ENCODE measurements at regions not wholly inside any gene's neighbourhood (a gene's known extent, or its start where the extent isn't known, plus 50 kb on each side); places are given as distances from the start of the nearest gene placed in this dataset.
A peak's percentile ranks its signal among the peaks of the same experiment; 100 is the strongest.

DNA sequence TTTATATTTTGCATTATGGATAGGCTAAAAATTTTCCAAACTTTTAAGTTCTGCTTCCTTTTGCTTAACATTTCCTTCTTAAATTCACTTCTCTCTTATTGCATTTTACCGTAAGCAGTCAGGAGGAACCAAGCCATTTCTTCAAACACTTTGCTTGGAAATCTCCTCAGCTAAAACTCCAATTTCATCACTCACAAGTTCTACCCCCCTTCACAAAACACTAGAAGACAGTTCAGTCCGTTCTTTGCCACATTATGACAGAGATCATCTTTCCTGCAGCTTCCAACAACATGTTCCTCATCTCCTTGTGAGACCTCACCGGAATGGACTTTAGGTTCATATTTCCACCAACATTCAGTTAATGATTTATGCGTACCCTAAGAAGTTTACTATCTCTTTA lies 79.2 kb upstream of the LY86 start:
- intact Hi-C loops (cut with DNase I): no loop called here
- no peak for ATAC-seq
- DNase-seq (ENCODE audit: low spot score): no peak

DNA sequence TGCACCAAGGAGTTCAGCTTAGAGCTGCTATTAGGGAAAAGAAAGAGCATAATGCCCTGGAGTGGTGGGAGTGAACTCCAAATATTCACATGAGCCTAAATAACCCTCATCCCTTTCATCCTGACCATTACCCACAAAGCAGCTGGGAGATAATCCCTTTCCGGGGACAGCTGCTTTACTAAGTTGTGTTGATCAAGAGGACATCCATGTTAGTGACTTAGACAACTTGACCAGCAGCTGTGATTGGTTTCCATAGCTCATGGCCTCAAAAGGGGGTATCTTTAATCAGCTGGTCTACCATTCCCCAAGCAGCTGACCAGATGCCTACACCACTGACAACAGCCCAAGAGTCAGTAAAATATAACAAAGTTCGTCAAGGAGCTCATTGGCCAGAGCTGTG lies 75.8 kb upstream of the LY86 start:
- intact Hi-C loops (cut with DNase I): no loop called here
- ATAC-seq: no peak
- no peak for DNase-seq (ENCODE audit: low spot score)

DNA sequence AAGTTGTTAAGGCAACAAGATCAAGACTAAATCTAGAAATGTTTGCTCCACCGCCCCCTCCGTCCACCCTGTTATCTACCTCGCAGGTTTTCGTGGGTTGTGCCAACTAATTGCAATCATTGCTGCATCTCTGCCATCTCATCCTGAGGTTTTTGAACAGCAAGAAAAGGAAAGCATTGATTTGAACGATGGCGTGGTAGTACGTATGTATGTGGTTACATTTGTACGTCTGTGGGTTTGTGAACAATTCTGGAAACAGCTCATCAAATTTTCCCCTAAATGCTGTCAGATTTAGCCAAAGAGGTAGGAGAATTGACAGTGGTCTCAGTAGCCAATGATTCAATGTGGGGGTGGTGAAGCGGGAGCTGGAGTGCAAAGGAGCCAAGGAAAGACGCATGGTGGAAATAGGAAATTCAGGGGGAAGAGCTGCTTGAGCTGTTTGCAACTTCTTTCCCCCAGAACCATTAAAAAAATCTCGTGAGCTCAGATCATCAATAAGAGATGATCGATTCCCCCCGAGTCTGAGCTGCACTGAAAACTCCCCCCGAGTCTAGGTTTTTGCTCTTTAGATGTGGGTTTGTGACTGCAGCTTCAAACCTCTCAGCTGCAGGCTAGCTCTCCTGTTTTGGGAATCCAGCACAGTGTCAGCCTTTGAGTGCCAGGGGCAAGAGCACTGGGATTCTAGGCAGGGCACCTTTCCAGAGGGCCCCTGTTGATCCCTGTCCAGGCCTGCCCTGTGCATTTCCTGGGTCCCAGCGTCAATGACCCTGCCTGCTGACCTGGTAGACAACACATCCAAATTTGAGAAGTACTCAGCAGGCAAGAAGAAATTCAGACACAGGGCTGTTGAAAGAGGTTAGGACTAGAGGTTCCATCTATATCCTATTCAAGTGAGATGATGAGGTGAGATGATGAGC lies 72.6 kb upstream of the LY86 start:
- intact Hi-C loops (cut with DNase I): no loop called here
- DNase-seq (ENCODE audit: low spot score): no peak
- peak; percentile 31 for ATAC-seq

DNA sequence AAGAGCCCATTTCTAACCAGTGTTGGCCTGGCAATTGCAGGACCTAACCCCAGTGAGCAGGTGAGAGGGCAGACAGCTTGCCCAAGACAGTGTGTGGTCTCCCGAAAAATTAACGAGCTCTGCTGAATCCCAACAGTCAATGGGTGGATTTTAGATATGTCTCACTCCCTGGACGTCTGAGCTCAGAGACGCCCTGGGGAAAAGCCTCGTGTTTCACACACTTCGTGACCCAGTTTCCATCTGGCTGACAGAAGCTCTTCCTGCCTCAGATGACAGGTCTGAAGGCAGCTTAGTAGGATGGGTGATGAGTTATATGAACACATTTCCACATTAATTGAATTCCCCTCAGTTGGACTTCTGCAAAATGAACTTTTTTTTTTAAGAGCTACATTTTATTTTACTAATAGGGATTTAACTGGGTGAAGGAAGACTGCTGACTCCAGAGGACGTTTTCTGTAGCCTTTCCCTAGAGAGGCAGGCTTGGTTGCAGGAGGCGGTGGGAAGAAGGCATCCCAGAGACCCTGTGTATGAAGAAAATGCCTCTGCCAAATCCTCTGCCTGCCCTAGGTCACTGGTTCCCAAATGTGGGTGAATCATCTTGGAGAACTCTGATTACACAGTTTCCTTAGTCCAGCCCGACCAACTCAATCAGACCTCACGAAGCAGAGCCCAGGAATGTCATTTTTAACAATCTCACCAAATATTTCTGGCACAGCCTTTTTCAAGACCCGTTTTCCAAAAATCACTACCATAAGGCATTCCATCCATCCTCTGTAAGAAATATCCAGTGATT lies 71.7 kb upstream of the LY86 start:
- DNase-seq (ENCODE audit: low spot score) (no peak), ATAC-seq (peak; percentile 74)
- intact Hi-C loops (cut with DNase I): no loop called here

DNA sequence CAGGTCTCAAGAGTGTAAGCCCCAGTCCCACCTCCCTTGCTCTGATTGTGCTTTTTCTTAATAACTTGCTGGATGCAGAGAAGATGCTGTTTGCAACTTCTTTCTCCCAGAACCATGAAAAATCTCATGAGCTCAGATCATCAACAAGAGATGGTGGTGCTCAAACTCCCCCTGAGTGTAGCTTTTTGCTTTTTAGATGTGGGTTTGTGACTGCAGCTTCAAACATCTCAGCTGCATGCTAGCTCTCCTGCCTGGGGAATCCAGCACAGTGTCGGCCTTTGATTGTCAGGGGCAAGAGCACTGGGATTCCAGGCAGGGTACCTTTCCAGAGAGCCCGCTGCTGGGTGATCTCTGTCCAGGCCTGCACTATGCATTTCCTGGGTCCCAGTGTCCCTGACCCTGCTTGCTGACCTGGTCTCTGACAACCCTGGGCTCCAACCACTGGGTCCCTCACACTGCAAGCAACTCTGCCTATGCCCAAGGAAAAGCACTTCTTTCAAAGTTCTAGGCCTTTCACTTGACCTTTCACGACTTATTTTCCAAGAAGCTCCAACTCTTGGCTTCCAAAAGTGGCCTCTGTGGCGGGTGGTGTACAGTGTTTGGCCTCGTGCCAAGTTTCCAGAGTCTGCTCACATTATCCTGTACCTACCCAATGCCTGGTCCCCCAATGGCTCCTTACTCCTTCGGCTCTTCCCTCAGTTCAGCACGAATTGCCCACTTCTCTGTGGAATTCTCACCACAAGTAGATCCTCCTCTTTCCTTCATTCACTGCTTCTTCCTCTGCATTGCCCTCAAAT lies 69.7 kb upstream of the LY86 start:
- DNase-seq (ENCODE audit: low spot score): no peak
- intact Hi-C loops (cut with DNase I): no loop called here
- ATAC-seq: no peak

DNA sequence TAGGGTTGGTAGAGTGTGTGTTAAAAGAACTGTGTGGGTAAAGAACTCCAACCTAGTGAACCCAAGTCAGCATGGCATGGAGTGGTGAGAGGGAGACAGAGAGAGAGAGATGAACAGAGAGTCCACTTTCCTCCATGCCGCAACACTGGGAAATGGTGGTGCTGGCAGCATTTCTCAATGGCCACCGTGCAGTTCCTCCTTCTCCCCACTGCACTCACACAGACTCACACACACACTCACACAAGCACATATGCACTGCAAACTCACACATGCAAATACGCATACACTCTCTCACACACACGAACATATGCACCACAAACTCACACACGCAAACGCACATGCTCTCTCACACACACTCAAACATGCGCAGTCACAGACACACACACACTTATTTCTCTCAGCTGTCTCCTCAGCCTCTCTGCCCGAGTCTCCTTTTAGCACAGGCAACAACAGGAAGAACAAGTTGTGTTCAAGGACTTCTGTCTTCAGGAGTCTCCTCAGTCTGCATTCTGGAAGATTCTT lies 66.5 kb upstream of the LY86 start:
- no peak for DNase-seq (ENCODE audit: low spot score)
- no peak for ATAC-seq
- intact Hi-C loops (cut with DNase I): no loop called here

DNA sequence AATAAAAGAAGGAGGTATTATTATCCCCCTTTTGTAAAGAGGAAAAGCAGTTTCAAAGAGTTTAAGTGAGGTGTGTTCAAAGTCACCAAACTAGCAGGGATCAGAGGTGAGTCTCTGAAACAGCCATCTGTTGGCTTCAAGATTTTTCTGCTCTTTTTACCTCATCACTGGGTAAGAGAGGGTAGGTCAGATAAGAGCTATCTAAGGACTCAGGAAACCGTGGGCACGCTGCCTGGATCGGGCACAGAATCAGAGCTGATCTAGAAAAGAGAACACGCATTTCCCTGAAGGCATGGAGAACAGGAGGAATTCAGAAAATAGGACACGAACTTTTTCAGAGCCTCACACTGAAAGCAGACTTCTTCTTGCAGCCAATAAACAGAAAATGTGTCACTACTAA lies 65.8 kb upstream of the LY86 start:
- intact Hi-C loops (cut with DNase I): no loop called here
- ATAC-seq: no peak
- no peak for DNase-seq (ENCODE audit: low spot score)

DNA sequence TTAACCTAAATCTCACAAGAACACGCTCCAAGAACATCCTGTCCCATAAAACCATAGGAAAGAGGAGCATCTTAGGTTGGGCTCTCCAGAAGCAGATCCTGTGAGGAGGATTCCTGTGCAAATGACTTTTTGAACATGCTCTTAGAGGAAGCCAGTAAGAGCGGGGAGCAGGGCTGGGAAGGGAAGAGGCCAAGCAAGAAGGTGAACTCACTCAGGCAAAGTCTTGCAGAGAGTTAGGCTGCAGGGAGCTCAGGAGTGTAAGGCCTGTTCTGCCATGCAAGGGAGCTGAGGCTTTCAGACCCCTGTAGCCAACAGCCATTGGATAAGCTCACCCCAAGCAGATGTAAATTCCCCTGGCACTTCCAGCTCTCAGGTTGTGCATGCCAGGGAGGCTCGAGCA lies 63.6 kb upstream of the LY86 start:
- no peak for DNase-seq (ENCODE audit: low spot score)
- ATAC-seq: no peak
- intact Hi-C loops (cut with DNase I): no loop called here

DNA sequence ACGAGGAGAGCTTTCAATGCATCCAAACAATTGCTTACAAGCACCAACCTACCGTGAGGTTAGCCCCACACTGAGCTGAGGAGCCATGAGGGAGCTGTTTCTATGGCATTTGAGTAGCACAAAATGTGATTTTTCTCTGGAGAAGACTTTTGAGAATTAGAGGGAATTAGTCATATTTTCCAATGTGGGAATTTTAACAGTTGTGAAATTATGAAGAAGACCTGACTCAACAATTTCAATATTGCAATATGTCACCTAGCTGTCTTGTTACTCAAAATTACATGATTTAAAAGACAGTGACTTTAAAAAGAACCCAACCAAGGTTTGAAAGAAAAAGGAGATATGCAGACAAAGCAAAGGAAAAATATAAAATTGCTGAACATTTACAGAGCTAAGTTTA lies 62.6 kb upstream of the LY86 start:
- intact Hi-C loops (cut with DNase I): no loop called here
- DNase-seq (ENCODE audit: low spot score) (no peak), ATAC-seq (peak; percentile 62)

DNA sequence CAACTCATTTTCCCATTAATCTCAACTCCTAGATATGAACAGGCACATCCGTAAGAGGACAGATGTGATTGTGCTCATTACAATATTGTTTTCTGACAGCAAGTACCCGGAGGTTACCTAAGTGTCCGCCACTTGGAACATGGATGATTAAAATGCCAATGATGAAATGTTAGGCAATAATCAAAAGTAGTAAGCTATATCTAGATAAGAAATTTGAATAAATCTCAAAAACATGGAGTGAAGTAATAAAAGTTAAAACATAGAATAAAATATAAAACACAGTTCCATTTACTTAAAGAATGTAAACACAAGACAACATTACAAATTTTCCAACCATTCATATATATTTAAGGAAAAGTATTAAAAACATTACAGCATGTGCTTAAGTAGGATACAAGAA lies 59.2 kb upstream of the LY86 start:
- ATAC-seq (no peak), DNase-seq (ENCODE audit: low spot score) (no peak)
- intact Hi-C loops (cut with DNase I): no loop called here

DNA sequence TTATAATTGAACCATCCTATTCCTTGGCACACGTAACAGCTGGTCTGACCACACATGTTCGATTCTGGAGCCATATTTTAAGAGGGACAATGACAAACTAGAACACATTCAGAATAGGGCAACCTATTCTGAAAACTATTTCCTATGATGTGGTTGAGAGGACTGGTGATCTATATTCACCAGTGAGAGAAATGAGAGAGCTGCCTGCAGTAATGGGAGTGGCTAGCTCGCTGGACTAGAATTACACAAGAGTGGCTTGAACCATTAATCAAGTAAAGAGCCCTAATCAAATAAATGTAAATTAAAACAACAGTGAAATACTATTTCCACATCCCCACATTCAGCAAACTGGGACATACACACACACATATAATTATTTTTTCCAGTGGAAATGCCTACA lies 55.3 kb upstream of the LY86 start:
- intact Hi-C loops (cut with DNase I): loop anchor here (5.0 kb wide), 1 partner anchor 301 kb away; no protein-coding TSS in a partner anchor

DNA sequence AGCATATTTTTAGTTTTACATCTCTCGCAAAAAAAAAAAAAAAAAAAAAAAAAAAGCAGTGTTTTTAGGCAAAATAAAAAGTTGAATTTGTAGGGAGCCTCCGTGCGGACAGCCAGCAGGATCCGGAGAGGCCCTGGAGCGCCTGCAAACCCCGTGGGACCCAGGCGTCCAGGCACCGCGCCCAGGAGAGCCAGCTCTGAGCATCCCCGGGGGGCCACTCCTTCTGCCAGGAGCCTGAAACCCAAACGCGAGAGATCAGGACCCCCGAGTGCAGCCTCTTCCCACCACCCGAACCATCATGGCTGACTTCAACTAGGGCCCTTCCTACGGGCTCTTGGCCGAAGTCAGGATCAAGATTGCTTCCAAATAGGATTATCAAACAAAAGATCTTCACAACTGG lies 54.1 kb upstream of the LY86 start:
- DNase-seq (ENCODE audit: low spot score) (no peak), ATAC-seq (no peak)
- intact Hi-C loops (cut with DNase I): loop anchor here (5.0 kb wide), 1 partner anchor 302 kb away; no protein-coding TSS in a partner anchor

More for the DNA sequence above, 55.3 kb upstream of the LY86 start:
- ATAC-seq (no peak), DNase-seq (ENCODE audit: low spot score) (no peak)

DNA sequence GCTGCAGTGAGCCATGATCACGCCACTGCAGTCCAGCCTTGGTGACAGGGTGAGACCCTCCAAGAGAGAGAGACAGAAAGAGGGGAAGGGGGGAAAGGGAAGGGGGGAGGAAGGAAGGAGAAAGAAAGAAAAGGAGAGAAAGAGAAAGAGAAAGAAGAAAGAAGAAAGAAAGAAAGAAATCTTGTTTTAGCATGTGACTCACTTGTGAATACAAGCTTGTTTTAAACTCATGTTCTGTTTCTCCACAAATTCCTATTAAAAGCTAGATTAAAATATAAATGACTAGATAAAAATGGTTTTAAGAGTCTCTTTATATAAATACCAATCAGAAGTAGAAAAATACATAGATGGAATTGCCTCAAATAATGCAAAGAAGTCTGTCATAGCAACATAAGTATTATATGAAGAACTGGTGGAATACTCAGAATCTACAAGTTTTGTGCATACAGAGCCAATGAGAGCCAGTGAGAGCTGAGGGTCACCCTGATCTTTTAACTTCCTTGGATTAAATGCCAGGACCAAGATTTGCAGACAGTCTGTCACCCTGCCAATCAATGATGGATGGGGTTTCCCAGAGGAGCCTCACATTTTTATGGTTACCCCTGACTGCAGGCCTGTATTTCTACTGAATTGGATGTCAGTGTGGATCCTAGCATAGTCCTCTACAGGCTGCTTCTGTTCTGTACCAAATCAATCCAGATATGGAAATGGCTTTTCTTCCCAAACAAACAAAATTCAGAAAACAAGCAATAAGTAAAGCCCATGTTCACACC lies 50.8 kb upstream of the LY86 start:
- ATAC-seq (no peak), DNase-seq (ENCODE audit: low spot score) (no peak)
- intact Hi-C loops (cut with DNase I): no loop called here

DNA sequence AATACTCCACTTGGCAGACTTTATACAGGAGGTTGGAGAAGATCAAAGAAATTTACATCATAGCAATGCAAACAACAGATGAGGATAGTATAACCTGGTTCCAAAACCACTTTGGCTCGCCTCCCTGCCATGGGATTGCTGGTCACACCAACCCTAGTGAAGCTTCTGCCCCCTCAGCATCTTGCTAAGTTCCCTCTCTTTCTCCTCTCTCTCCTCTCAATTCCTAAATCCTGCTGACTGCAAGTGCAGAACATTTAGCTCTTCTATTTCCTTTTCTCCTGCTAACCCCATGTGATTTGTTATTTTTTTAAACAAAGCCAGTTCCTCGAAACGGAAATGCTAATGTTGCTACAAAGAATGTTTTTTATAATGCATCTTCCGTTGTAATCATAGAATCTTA lies 50.3 kb upstream of the LY86 start:
- DNase-seq (ENCODE audit: low spot score): no peak
- intact Hi-C loops (cut with DNase I): no loop called here
- ATAC-seq: peak; percentile 76
